Lung (tissue), 11 donors: ENCODE measurements at regions not wholly inside any gene's neighbourhood (a gene's known extent, or its start where the extent isn't known, plus 50 kb on each side); places are given as distances from the start of the nearest gene placed in this dataset.
A peak's percentile ranks its signal among the peaks of the same experiment; 100 is the strongest.

Experiments
- ATAC-seq: fragments of 200-7000 bp; cut with Tn5 transposase; one replicate; pipeline ENCODE4 v1.9.1; 2020; ENCODE audit warnings: moderate number of reproducible peaks; ENCODE audit not compliant: insufficient read depth, low FRiP score
- DNase-seq, 3 donors: peaks; one replicate each; pipeline ENCODE4 v3.0.0-alpha.2; 2013 to 2017
- H3K27ac ChIP-seq, 2 donors: one replicate each; pipeline ENCODE4 v1.5.1; 2013; ENCODE audit warnings: mild to moderate bottlenecking in 2 of 2, moderate library complexity in 2 of 2, control low read depth in 1 of 2, inconsistent platforms in 1 of 2, low read depth in 1 of 2, low read length in 1 of 2
- H3K27me3 ChIP-seq, 3 donors: one replicate each; pipeline ENCODE4 v1.5.1; 2013; ENCODE audit warnings: low read length in 2 of 3; ENCODE audit not compliant: control insufficient read depth in 3 of 3, insufficient read depth in 3 of 3
- H3K36me3 ChIP-seq, 4 donors: one replicate each; pipeline ENCODE4 v1.5.1; 2013; ENCODE audit warnings: low read length in 4 of 4, mild to moderate bottlenecking in 1 of 4, moderate library complexity in 1 of 4; ENCODE audit not compliant: control insufficient read depth in 4 of 4, insufficient read depth in 4 of 4
- H3K4me1 ChIP-seq, 5 donors: one replicate each; pipeline ENCODE4 v1.5.1; 2013; ENCODE audit warnings: low read length in 5 of 5, mild to moderate bottlenecking in 2 of 5, moderate library complexity in 1 of 5; ENCODE audit not compliant: control insufficient read depth in 5 of 5, insufficient read depth in 5 of 5
- H3K4me3 ChIP-seq: one replicate; pipeline ENCODE4 v1.5.1; 2013; ENCODE audit warnings: mild to moderate bottlenecking, control low read depth, moderate library complexity
- H3K9ac ChIP-seq, 2 donors: one replicate each; pipeline ENCODE4 v1.5.1; 2013; ENCODE audit warnings: low read length in 2 of 2, control low read depth in 1 of 2; ENCODE audit not compliant: insufficient read depth in 1 of 2
- H3K9me3 ChIP-seq, 4 donors: one replicate each; pipeline ENCODE4 v1.5.1; 2013; ENCODE audit warnings: low read length in 3 of 4, mild to moderate bottlenecking in 1 of 4, moderate library complexity in 1 of 4; ENCODE audit not compliant: control insufficient read depth in 4 of 4, insufficient read depth in 3 of 4
- CTCF ChIP-seq: IDR thresholded peaks from 2 replicates; pipeline ENCODE4 v1.5.1; 2012; ENCODE audit warnings: mild to moderate bottlenecking; ENCODE audit errors: control extremely low read depth, extremely low read depth
- WGBS, 2 donors: extraction: QIAGEN DNeasy Blood & Tissue Kit; methylation state at CpG; one replicate each; pipeline ENCODE4 v1.1.7; 2013; 5-methylcytosine and 5-hydroxymethylcytosine counted together
- donor health status: control.
- donor health status: control.
- donor health status: Bipolar disorder and iron deficiency.
- donor health status: healthy.
- donor health status: DM: yes; HTN: yes; CAD: no.

- ATAC-seq, result no peak
- H3K9me3 ChIP-seq, result no peaks in the 10 kb centered on the region
Measured at GRCh38 chr2:128444816-128445522, 126.3 kb upstream of the HS6ST1 start.

GRCh38 chr2:128445523-128445900 is 126.8 kb upstream of the HS6ST1 start:
- Histone ChIP-seq H3K27ac (no peak overlapping the region), H3K9ac (no peak overlapping the region)

More at GRCh38 chr2:128444816-128445522, 126.3 kb upstream of the HS6ST1 start:
- no peaks in the 10 kb centered on the region for H3K27me3 ChIP-seq
- peak in 1 of 3 donors; percentile 6 for DNase-seq
- TF ChIP-seq CTCF, result no peak
- H3K27ac ChIP-seq, result no peak overlapping the region
- no peaks in the 10 kb centered on the region for H3K36me3 ChIP-seq
- no peak overlapping the region for H3K4me3 ChIP-seq
- 82 to 84% methylated on average over 10 of the region's 10 CpGs for WGBS, 2 donors
- H3K9ac ChIP-seq, result no peak overlapping the region
- H3K4me1 ChIP-seq, result peaks cover 0 to 69% (median 11%) of the 10 kb centered on the region in 5 donors

GRCh38 chr2:128446049-128446873 is 127.6 kb upstream of the HS6ST1 start:
- Histone ChIP-seq H3K27me3 (no peaks in the 10 kb centered on the region), H3K9ac (no peak overlapping the region), H3K27ac (no peak overlapping the region), H3K9me3 (no peaks in the 10 kb centered on the region), H3K4me1 (peaks cover 0 to 75% (median 12%) of the 10 kb centered on the region in 5 donors), H3K36me3 (no peaks in the 10 kb centered on the region), H3K4me3 (no peak overlapping the region)
- 71 to 82% methylated on average over 10 of the region's 10 CpGs for WGBS, 2 donors
- DNase-seq (peak in 1 of 3 donors; percentile 41), ATAC-seq (no peak)
- TF ChIP-seq CTCF, result no peak

More at GRCh38 chr2:128445523-128445900, 126.8 kb upstream of the HS6ST1 start:
- WGBS, 2 donors, result 75% methylated on average over 4 of the region's 4 CpGs
- Histone ChIP-seq H3K36me3 (no peaks in the 10 kb centered on the region), H3K9me3 (no peaks in the 10 kb centered on the region), H3K4me3 (no peak overlapping the region), H3K4me1 (peaks cover 0 to 71% (median 12%) of the 10 kb centered on the region in 5 donors), H3K27me3 (no peaks in the 10 kb centered on the region)
- ATAC-seq, result no peak
- DNase-seq, result peak in 2 of 3 donors; percentile 12 to 52
- no peak for TF ChIP-seq CTCF
